GM21737 (cell line): ENCODE measurements at regions not wholly inside any gene's neighbourhood (a gene's known extent, or its start where the extent isn't known, plus 50 kb on each side); places are given as distances from the start of the nearest gene placed in this dataset.

Experiments
- ATAC-seq: cut with Tn5 transposase; IDR thresholded peaks from one replicate; pipeline ENCODE4 v1.9.1; 2021; ENCODE audit warnings: mild to moderate bottlenecking, moderate library complexity; ENCODE audit not compliant: unreplicated experiment

GRCh38 chr18:24560511-24560981, 100.1 kb downstream of the HRH4 start:
- ATAC-seq = no peak

DNA sequence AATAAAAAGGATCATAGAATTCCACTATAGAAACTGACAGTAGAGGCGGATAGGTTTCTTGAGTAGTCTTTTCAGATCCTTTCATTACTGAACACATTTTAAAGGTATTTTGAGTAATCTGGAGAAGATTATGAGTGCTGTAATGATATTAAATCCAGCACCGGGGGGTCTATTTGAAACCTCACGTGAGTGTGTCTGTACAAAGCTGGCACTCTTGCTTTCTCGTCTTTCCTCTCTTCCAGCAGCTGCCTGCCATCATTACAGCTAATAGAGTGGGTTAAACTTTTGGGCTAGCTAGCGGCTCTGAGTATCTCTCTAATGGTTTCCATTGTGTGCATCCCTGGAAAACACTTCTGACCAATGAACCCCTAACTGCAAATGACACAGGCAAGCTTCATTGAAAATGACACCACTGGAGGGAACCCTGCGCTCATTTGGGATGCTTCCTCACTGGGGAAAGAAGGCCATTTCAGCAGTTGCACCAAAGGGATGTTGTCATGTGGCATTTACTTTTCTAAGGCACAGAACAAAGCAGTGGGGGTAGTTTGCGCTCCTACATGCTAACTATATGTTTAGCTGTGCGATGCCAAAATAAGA, 101.0 kb downstream of the HRH4 start:
- ATAC-seq = no peak

GRCh38 chr18:24567199-24567598, 106.8 kb downstream of the HRH4 start:
- no peak for ATAC-seq

DNA sequence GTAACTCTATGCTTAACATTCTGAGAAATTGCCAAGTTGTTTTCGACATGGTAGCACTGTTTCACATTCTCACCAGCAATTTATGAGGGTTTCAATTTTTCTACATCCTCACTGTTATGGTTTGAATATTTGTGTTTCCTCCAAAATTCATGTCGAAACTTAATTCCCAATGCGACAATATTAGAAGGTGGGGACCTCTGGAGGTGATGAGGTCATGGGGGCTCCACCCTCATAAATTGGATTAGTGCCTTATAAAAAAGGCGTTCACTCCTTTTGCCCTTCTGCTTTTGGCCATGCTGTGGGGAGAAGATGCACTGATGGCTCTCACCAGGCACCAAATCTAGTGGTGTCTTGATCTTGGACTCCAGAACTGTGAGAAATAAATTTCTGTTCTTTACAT, 110.3 kb downstream of the HRH4 start:
- ATAC-seq = no peak

DNA sequence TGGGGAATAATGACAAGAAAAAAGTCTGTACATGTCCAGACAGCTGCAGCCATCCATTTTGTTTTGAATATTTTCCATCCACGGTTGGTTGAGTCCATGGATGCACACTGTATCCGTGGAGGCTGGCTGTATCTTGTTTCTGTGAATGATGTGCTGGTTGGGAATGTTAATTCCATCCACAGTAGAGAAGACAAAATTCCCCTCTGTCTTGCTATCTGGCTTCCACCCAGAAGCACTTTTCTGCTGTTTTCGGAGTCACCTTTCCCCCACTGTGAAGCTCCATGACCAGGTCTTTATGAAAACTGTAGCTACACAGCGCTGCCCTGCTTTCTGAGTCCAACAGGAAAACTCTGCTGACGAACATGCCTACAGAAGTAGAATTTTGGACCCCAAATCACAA, 122.3 kb downstream of the HRH4 start:
- no peak for ATAC-seq

GRCh38 chr18:24584205-24584604, 123.8 kb downstream of the HRH4 start:
- ATAC-seq = no peak

- ATAC-seq = no peak
Measured at GRCh38 chr18:24584813-24585212, 124.4 kb downstream of the HRH4 start.

DNA sequence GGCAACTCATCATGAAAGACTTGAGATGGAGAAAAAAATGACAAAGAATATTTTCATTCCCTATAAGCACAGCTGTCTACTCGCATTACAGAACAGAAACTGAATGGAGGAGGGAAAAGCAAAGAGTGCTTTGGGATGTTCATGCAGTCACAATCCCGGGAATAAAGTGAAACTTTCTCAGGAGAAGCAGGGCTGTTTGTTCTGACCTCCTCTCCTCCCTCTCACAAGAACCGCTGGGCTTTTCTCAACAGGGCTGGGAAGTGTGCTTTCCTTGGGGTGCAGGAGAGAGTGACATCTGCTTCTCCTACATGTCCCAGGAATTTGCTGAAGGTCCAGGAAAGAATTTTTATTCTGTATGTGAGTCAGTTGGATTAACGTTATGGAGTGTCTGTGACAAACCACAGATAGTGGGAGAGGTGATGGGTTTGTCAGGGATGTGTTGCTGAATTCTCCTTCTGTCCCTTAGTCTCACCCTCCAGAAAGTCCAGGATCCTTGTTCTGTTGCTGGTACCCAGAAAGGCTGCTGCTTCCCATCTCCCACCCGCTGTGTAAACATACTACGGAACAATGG, 125.6 kb downstream of the HRH4 start:
- ATAC-seq = no peak

DNA sequence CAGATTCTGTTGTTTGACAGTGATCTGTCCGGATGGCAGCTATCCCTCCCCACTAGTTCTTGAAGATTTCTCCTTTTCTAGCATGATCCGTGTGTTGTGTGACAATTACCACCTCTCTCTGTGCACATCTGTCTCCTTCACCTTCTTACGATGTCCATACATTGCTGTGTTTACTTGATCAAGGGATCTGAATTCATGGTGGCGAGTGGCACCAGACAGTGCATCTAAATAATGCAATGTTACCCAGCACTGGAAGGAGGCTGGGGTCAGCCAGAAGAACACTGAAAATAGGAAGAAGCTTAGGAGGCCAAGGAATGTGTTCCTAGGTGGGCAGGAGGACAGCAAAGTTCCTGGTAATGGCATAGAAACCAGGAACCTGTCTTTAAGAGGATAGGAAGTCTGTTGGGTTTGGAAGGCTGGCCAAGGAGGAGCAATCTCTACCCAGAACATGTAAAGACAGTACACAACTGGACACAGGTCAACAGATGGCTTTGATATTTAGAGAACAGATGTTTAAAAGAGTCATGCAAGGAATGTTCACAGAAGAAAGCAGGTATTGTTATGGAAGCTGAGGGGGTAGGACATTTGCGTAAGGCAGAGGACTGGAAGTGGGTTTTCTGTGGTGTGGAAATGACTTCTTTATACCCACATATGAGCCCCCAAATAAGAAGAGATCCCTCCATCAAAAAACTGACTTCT, 126.4 kb downstream of the HRH4 start:
- ATAC-seq = no peak

DNA sequence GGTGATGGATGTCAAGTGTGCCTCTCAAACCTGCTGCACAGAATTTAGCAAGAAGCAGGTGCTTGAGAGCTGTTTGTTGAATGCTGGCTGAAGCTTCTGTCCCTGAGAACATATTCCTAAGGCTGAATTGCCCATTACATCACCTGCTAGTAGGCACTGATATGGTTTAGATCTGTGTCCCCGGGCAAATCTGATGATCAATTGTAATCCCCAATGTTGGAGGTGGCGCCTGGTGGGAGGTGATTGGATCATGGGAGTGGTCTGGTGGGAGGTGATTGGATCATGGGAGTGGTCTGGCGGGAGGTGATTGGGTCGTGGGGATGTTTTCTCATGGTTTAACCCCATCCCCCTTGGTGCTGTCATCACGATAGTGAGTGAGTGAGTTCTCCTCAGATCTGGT, 128.0 kb downstream of the HRH4 start:
- no peak for ATAC-seq

DNA sequence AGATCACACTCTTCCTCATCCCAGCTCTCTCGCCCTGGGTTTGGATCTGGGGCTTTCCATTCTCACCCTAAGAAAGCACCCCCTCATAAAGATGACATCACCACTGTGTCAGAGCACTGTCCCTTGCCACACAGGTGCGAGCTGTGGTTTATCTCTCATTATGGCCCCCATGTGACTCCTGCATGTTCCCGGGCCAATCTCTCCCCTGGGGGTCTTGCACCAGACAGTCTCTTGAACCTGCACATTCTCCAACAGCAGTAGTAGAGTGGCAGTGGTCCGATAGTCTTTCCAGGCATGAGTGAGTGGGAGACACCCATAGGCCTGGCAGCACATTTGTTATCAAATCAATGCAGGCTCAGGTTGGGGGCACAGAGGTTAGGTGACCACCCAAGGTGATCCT, 130.5 kb downstream of the HRH4 start:
- ATAC-seq = no peak

DNA sequence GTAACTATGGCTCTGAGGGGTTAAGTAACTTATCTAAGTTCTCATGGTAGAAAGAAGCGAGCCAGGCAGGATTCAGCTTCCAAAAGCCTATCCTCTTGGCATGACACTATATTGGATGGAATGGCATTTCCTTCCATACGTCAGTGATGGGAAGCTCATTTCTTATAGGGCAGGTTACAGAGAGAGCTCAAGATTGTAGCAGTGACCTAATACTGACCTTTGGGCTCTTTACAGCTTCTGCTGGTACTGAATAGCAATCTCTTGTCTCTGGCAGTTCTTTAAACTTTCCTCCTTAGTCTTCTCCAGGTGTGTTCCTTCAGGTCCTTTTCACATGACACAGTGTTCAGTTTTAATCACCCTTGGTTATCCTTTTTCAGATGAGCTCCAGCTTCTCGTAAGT, 133.0 kb downstream of the HRH4 start:
- ATAC-seq = no peak

GRCh38 chr18:24593886-24594285, 133.4 kb downstream of the HRH4 start:
- no peak for ATAC-seq

DNA sequence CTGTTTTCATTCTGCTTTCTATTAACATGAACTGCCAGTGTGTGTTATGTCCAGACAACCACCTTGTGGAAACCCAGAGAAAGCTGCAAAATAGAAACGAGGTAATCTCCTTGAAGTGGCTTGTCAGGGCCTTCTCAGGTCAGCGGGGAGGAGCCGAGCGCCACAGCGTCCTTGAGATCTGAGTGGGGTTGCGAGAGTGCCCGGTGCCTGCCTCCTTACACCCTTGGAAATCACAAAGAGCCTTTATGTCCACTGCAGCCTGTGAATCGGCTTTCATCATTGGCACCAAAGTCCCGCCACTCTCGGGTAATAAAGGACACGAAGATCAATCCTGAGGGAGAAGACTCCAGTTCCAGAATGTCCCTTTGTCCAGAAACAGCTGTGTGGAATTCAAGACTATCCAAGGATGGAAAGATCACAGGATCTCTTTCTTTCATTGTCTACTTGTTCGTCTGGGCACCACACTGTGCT, 135.2 kb downstream of the HRH4 start:
- no peak for ATAC-seq

DNA sequence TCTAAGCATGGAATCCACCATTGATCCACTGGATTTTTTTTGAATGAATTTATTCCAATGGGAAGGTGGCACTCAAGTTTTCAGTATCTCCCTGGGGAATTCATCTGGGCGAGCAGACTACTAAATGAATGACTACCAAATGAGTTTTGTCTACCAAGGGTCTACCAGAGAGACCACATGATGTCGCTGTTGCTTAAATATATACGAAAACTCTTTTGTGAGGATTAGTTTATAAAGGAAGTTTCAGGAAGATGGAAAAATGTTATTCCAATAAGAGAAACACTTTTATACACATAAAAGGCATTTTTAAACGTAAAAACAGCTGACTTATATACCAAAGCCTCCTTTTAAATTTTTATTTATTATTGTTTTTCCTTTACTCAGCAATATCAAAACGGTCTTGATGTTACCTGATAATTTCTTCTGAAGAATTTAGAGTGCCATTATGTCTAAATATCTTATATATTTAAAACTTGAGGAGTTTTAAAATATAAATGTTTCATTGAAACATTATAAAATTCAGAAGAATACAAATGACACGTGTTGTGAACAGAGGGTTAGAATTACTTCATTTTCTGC, 139.7 kb downstream of the HRH4 start:
- ATAC-seq = no peak

- no peak for ATAC-seq
Measured at GRCh38 chr18:24601585-24601984, 141.1 kb downstream of the HRH4 start.

DNA sequence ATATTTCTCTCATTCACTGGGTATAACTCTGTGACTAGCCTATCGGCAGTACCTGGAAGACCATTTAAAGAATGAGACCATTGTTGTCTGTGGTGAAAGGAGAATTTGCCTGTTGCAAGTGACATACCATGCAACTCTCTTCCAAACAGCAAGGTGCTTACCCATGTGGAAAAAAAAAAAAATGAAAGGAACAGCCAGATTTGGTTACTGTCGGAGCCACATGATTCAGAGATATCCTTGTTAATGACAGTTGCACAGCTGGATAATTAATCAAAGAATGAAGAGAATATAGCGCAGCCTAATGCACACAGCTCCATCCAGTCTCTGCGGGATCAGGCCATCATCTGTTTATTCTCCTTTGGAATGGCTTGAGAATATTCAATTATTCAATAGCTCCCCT, 141.8 kb downstream of the HRH4 start:
- ATAC-seq = no peak

DNA sequence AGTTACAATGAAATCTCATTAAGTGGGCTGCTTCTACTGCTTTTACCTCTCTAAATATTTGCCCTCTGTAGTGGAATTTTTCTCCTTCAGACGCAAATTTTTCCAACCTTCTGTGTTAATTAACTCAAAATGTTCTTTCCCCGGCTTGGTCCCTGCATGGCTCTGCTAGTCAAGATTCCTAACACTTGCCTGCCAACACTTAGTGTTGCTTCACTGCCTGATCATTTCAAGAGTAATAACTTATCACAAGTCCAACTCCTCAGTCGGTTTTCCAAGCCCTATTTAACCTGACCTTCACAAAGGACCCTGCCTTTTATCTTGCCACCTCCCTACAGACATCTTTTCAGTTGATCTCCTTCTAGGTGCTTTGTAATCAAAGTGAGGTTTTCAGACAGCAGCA, 142.7 kb downstream of the HRH4 start:
- ATAC-seq = no peak

DNA sequence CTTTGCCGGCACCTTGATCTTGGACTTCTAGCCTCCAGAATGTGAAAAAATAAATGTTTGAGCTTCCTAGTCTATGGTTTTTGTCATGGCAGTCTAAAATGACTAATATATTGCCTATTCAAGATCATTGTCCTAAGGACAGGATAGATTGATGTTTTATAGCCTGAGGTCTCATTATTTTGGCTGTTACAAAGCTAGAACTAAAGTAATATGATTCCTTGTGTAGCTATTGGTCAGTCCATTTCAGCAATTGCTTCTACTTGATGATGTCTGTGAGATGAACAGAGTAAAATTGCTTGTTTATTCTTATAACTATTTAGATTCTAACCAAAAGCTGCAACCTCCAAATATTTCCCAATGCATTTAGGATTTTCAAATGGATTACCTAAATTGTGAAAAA, 145.0 kb downstream of the HRH4 start:
- ATAC-seq = no peak

DNA sequence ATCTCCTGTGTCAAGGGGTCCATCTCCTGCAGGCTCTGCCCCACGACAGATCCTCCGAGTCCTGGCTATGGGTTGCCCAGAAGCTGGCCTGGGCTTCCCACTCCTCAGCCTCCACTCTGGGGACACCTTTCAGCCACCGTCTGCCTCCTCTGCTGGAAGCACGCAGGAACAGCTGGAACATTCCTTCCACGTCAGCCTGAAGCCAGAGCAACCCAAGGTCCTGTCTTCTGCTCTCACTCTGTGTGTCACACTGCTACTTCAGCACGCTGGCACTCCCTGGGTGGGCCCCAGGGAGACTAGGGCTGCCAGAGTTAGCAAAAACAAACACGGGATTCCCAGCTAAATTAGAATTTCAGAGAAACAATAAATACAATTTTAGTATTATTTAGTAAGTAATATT, 148.8 kb downstream of the HRH4 start:
- ATAC-seq = no peak

DNA sequence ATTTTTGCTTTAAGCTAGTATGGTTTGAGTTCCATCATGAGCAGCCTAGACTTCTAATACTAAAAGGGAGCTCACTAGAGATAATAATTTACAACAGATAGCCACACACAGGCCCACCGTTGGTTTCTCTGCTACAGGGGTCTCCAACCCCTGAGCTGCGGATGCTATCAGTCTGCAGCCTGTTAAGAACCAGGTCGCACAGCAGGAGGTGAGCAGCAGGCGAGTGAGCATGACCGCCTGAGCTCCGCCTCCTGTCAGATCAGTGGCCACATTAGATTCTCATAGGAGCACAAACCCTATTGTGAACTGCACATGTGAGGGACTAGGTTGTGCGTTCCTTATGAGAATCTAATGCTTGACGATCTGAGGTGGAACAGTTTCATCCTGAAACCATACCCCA, 150.6 kb downstream of the HRH4 start:
- no peak for ATAC-seq
